BJ (cell line): ENCODE measurements at regions not wholly inside any gene's neighbourhood (a gene's known extent, or its start where the extent isn't known, plus 50 kb on each side); places are given as distances from the start of the nearest gene placed in this dataset.
"Not testable (repeated sequence)": the region's sequence is repeated elsewhere in the genome, so short reads cannot be mapped to it uniquely, and the experiment has no call there.

Experiments used
- CTCF ChIA-PET: fragments of 350-600 bp; formaldehyde crosslinking; extraction: SDS; loops from one replicate; lab custom pipeline; 2021; ENCODE audit warnings: antibody characterized with exemption, inconsistent platforms; lab: Yijun Ruan, JAX
- POLR2A ChIA-PET: fragments of 300-600 bp; sonication (Branson Sonifier 250); formaldehyde crosslinking; extraction: SDS; loops from one replicate; lab custom pipeline; 2021; ENCODE audit warnings: antibody characterized with exemption; lab: Charles Lee
- DNase-seq: peaks from one replicate; pipeline ENCODE4 v3.0.0-alpha.2; 2011; ENCODE audit warnings: low read depth
- H3K27me3 ChIP-seq: 2 replicates; pipeline ENCODE4 v1.6.0; 2011; ENCODE audit warnings: low read length; ENCODE audit not compliant: control insufficient read depth, insufficient read depth
- H3K36me3 ChIP-seq: 2 replicates; pipeline ENCODE4 v1.5.1; 2011; ENCODE audit warnings: low read length; ENCODE audit not compliant: control insufficient read depth, insufficient read depth
- H3K4me3 ChIP-seq: 2 replicates; pipeline ENCODE4 v1.5.1; 2011; ENCODE audit warnings: low read depth, mild to moderate bottlenecking, control low read depth, low read length
- TF ChIP-seq, protein P1 (sequence below): IDR thresholded peaks from 2 replicates; pipeline ENCODE4 v1.5.1; 2011; ENCODE audit warnings: low read depth, mild to moderate bottlenecking, control low read depth, inconsistent platforms, low read length, moderate library complexity; ENCODE audit not compliant: insufficient read depth

DNA sequence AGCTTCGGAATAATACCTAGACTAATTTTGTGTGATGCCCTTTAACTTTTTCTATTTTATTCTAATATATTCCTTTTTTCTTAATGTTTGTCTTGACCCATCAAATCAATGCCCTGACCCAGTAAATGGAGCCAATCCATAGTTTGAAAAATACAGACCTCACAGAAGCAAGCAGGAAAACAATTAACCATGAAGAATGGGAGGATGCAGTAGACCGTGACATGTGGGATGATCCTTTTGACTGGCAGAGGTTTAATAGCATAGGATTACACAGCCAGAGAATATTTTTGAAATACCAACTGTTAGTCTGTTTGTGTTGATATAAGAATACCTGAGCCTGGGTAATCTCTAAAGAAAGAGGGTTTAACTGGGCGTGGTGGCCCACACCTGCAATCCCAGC, 142.6 kb upstream of the NEBL start:
- no peaks in the 10 kb centered on the region for H3K27me3 ChIP-seq
- no peak for DNase-seq
- CTCF ChIA-PET = interaction anchor here (0.7 kb wide), 1 partner anchor 25 kb away, joined by 4 read pairs; no protein-coding TSS in a partner anchor
- TF ChIP-seq, protein P1, sequence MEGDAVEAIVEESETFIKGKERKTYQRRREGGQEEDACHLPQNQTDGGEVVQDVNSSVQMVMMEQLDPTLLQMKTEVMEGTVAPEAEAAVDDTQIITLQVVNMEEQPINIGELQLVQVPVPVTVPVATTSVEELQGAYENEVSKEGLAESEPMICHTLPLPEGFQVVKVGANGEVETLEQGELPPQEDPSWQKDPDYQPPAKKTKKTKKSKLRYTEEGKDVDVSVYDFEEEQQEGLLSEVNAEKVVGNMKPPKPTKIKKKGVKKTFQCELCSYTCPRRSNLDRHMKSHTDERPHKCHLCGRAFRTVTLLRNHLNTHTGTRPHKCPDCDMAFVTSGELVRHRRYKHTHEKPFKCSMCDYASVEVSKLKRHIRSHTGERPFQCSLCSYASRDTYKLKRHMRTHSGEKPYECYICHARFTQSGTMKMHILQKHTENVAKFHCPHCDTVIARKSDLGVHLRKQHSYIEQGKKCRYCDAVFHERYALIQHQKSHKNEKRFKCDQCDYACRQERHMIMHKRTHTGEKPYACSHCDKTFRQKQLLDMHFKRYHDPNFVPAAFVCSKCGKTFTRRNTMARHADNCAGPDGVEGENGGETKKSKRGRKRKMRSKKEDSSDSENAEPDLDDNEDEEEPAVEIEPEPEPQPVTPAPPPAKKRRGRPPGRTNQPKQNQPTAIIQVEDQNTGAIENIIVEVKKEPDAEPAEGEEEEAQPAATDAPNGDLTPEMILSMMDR = no peak
- no peak overlapping the region for H3K4me3 ChIP-seq
- no peaks in the 10 kb centered on the region for H3K36me3 ChIP-seq
- POLR2A ChIA-PET = no interaction called here

DNA sequence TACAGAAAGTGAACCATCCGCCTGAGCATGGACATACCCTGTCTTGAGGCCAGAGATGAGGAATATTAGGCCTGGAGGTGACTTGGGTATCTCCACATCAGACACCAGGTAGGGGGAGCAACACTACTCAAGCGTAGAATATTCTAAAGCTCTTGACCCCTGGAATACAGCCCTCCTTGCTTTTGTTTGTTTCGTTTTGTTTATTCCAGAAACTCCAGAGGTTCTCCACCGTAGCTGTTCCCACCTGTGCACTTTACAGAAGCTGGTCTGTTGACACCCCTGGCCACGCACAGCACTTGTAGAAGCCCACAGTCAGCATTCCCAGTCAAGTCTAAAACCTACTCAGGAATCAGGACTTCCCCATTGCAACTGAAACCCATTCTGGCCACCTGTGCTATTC, 139.6 kb upstream of the NEBL start:
- ChIA-PET POLR2A (no interaction called here), CTCF (no interaction called here)

DNA sequence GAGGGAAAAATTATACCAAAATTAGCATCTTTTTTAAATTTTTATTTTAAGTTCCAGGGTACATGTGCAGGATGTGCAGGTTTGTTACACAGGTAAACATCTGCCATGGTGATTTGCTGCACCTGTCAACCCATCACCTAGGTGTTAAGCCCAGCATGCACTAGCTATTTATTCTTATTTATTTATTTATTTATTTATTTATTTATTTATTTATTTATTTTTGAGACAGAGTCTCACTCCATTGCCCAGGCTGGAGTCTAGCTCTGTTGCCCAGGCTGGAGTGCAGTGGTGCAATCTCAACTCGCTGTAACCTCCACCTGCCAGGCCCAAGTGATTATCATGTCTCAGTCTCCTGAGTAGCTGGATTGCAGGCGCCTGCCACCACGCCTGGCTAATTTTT, 137.7 kb upstream of the NEBL start:
- H3K27me3 ChIP-seq, H3K4me3 ChIP-seq, POLR2A ChIA-PET, H3K36me3 ChIP-seq, DNase-seq: not testable (repeated sequence)
- CTCF ChIA-PET = interaction anchor here (0.6 kb wide), 1 partner anchor 17 kb away, joined by 3 read pairs; no protein-coding TSS in a partner anchor

More for the DNA sequence above, 139.6 kb upstream of the NEBL start:
- no peaks in the 10 kb centered on the region for H3K36me3 ChIP-seq
- TF ChIP-seq, protein P1 = no peak
- no peak for DNase-seq
- H3K4me3 ChIP-seq = no peak overlapping the region
- no peaks in the 10 kb centered on the region for H3K27me3 ChIP-seq

DNA sequence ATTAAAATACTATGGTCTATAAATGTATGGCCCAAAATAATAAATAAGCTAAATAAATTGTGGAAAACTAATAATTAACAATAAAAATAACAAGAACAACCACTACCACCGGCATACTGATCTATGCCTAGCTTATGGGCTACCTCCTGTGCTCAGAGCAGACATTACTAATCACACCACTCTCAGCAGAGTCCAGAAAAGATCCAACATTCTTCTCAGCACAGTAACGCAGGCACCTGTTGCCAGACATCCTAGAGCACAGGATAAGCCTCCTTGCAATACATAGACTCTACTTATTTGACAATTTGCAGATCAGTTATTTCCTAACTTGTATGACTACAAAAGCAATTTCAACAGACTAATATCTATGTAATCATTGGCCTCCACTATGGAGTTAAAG, 137.1 kb upstream of the NEBL start:
- CTCF ChIA-PET = no interaction called here
- no peak for DNase-seq
- TF ChIP-seq, protein P1 = no peak

DNA sequence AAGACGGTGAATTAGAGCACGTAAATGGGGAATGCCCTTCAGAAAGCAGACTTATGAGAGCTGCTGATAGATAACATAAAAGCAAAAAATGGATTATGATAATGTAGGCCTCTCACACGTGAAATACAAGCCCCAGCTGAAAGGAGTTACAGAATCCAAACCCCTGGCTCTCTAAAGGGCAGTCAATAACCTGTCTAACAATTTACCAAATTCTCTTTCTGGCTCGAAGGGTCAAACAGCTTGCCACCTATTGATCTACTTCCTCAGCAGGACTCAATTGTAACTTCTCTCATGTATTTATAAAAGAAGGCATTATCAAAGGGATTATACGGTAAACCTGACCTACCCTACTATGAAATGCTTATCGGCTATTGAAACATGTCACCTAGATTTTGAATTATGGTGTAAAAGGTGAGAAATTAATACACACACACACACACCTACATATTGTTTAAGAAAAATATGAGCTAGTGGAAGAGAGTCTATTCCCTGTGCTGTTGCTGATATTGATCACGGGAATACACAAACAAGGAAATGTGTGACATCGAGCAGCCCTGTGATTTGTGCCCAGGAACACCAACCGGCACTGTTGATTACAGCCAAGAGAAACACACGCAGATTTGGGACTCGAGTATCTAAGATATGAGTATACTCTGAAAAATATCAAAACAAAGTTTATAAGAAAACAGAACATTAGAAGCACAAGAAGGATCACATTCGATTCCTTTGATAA, 135.6 kb upstream of the NEBL start:
- no peaks in the 10 kb centered on the region for H3K27me3 ChIP-seq
- CTCF ChIA-PET = no interaction called here
- no peaks in the 10 kb centered on the region for H3K36me3 ChIP-seq
- TF ChIP-seq, protein P1 = no peak
- H3K4me3 ChIP-seq = no peak overlapping the region
- POLR2A ChIA-PET = no interaction called here
- DNase-seq = no peak

More for the DNA sequence above, 137.1 kb upstream of the NEBL start:
- no peak overlapping the region for H3K4me3 ChIP-seq
- POLR2A ChIA-PET = no interaction called here
- no peaks in the 10 kb centered on the region for H3K36me3 ChIP-seq
- no peaks in the 10 kb centered on the region for H3K27me3 ChIP-seq

DNA sequence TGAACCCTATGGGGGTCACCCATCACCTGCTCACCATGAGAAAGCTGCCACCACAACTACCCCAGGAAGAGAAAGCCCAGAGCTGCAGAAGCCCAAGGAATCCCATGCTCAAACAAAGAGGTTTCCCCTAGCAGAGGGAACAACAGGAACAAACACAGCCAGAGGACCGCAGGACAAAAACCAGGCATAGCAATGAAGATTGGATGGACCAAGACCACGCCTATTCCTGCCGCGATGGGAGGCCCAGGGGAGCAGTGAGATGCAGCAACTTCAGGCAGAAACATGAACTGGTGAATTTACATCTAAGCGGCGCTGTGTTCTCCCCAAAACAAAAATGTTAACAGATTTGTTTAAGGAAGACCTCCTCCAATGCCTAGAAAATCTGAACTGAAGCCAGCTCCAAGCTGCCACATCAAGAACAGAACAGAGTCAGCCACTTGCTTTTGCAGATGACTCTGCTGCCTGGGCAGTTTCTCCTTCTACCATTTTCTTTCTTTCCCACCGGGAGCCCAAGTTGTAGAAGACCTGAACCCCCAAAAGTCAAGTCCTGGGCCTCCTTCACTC, 134.2 kb upstream of the NEBL start:
- DNase-seq = no peak
- ChIA-PET POLR2A (no interaction called here), CTCF (interaction anchor here (0.9 kb wide), 1 partner anchor 27 kb away, joined by 3 read pairs; no protein-coding TSS in a partner anchor)
- Histone ChIP-seq H3K4me3 (no peak overlapping the region), H3K36me3 (no peaks in the 10 kb centered on the region), H3K27me3 (no peaks in the 10 kb centered on the region)
- TF ChIP-seq, protein P1 = no peak
